DND-41 (cell line): ENCODE measurements at regions not wholly inside any gene's neighbourhood (a gene's known extent, or its start where the extent isn't known, plus 50 kb on each side); places are given as distances from the start of the nearest gene placed in this dataset.

ENCODE experiments used
- EZH2 ChIP-seq: IDR thresholded peaks from 3 replicates; pipeline ENCODE4 v1.6.1; 2012; ENCODE audit warnings: borderline replicate concordance, low read depth, mild to moderate bottlenecking, moderate library complexity, low read length, inconsistent platforms; ENCODE audit not compliant: severe bottlenecking
- TF ChIP-seq, protein P1 (sequence below): IDR thresholded peaks from 2 replicates; pipeline ENCODE4 v1.5.1; 2012; ENCODE audit warnings: borderline replicate concordance, low read length, moderate library complexity, mild to moderate bottlenecking; ENCODE audit not compliant: poor library complexity, severe bottlenecking; ENCODE audit errors: extremely low read depth

DNA sequence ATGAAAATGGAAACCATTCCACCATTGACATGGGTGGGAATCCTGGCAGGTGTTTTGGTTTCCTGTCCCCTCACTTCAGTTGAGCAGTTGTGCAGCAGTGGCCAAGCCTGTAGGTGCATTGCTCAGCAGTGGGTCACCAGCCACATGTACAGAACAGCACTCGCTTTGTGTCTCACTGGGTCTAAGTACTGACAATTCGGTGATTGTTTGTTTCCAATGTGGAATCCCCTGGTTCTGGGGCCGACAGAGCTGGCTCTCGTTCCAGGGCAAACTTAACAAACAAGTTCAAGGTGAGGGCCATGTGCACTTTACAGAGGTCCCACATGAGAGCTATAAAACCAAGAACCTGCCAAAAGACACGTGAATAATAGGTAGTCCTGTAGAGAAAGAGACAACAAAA lies 54.1 kb upstream of the SPATA13 start:
- TF ChIP-seq, protein P1, sequence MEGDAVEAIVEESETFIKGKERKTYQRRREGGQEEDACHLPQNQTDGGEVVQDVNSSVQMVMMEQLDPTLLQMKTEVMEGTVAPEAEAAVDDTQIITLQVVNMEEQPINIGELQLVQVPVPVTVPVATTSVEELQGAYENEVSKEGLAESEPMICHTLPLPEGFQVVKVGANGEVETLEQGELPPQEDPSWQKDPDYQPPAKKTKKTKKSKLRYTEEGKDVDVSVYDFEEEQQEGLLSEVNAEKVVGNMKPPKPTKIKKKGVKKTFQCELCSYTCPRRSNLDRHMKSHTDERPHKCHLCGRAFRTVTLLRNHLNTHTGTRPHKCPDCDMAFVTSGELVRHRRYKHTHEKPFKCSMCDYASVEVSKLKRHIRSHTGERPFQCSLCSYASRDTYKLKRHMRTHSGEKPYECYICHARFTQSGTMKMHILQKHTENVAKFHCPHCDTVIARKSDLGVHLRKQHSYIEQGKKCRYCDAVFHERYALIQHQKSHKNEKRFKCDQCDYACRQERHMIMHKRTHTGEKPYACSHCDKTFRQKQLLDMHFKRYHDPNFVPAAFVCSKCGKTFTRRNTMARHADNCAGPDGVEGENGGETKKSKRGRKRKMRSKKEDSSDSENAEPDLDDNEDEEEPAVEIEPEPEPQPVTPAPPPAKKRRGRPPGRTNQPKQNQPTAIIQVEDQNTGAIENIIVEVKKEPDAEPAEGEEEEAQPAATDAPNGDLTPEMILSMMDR, result no peak
- no peak for TF ChIP-seq EZH2
